GM12872 (cell line): ENCODE measurements at regions not wholly inside any gene's neighbourhood (a gene's known extent, or its start where the extent isn't known, plus 50 kb on each side); places are given as distances from the start of the nearest gene placed in this dataset.

Experiments used
- CTCF ChIP-seq: IDR thresholded peaks from 3 replicates; pipeline ENCODE4 v1.5.1; 2011; ENCODE audit warnings: low read depth, mild to moderate bottlenecking, low read length, moderate library complexity; ENCODE audit not compliant: insufficient read depth

- no peak for TF ChIP-seq CTCF
Observed at GRCh38 chr15:29945943-29946596, 123.8 kb upstream of the TJP1 start.

GRCh38 chr15:29944925-29945324 is 122.7 kb upstream of the TJP1 start:
- no peak for TF ChIP-seq CTCF

GRCh38 chr15:29942548-29942947 is 120.3 kb upstream of the TJP1 start:
- no peak for TF ChIP-seq CTCF

GRCh38 chr15:29942143-29942542 is 119.9 kb upstream of the TJP1 start:
- no peak for TF ChIP-seq CTCF

- TF ChIP-seq CTCF: no peak
Observed at GRCh38 chr15:29939404-29939803, 117.1 kb upstream of the TJP1 start.

GRCh38 chr15:29938361-29939335 is 116.4 kb upstream of the TJP1 start:
- no peak for TF ChIP-seq CTCF

GRCh38 chr15:29937956-29938355 is 115.7 kb upstream of the TJP1 start:
- no peak for TF ChIP-seq CTCF
